A549 (cell line): ENCODE measurements at regions not wholly inside any gene's neighbourhood (a gene's known extent, or its start where the extent isn't known, plus 50 kb on each side); places are given as distances from the start of the nearest gene placed in this dataset.

Experiments
- ATAC-seq, 2 experiments: fragments of 200-7000 bp in 1 of 2; fragments of >200 bp in 1 of 2; cut with Nextera tagmentation in 1 of 2; cut with Tn5 transposase in 1 of 2; 3 replicates each; pipeline versions ENCODE4 v1.8.0 to v1.9.1; 2018 to 2020; ENCODE audit warnings: mild to moderate bottlenecking in 1 of 2, moderate library complexity in 1 of 2
- CTCF ChIA-PET: fragments of 300-600 bp; sonication (Branson Sonifier 250); formaldehyde crosslinking; extraction: SDS; loops from one replicate; lab custom pipeline; 2021; ENCODE audit warnings: antibody characterized with exemption, inconsistent platforms; lab: Yijun Ruan, JAX
- POLR2A ChIA-PET: fragments of 350-600 bp; formaldehyde crosslinking; extraction: SDS; loops from one replicate; lab custom pipeline; 2021; ENCODE audit warnings: antibody characterized with exemption, inconsistent platforms; lab: Yijun Ruan, JAX
- DNase-seq, 2 experiments: peaks; one replicate each; pipeline versions ENCODE4 v3.0.0 to v3.0.0-alpha.2; 2011 to 2016; ENCODE audit warnings: low read depth in 1 of 2, low spot score in 1 of 2
- FAIRE-seq: peaks from 2 replicates; lab custom pipeline; 2011; peaks lifted over from hg19 to GRCh38; lab: Jason Lieb, UNC
- H3K27ac ChIP-seq, 2 experiments: fragments of >200 bp; sonication (Bioruptor Twin); formaldehyde crosslinking; 3 replicates each; pipeline ENCODE4 v1.5.1; 2016 to 2017
- H3K4me1 ChIP-seq: fragments of >200 bp; sonication (Bioruptor Twin); formaldehyde crosslinking; 3 replicates; pipeline ENCODE4 v1.6.1; 2016
- H3K4me2 ChIP-seq: fragments of >200 bp; sonication (Bioruptor Twin); formaldehyde crosslinking; 3 replicates; pipeline ENCODE4 v1.6.1; 2016
- H3K4me3 ChIP-seq: fragments of >200 bp; sonication (Bioruptor Twin); formaldehyde crosslinking; 3 replicates; pipeline ENCODE4 v1.5.1; 2016
- H3K9me3 ChIP-seq: fragments of >200 bp; sonication (Bioruptor Twin); formaldehyde crosslinking; 3 replicates; pipeline ENCODE4 v1.6.1; 2016
- ATOH8 ChIP-seq: fragments of 250-450 bp; sonication (Bioruptor Pico); IDR thresholded peaks from 2 replicates; pipeline ENCODE4 v1.5.0; 2020; ENCODE audit warnings: low read depth, mild to moderate bottlenecking, moderate library complexity
- CHD2 ChIP-seq: fragments of 150-350 bp; IDR thresholded peaks from 2 replicates; pipeline ENCODE4 v1.6.1; 2014; ENCODE audit warnings: low read length; ENCODE audit not compliant: partially characterized antibody
- CHD4 ChIP-seq: fragments of 200-600 bp; sonication (generic); IDR thresholded peaks from 2 replicates; pipeline ENCODE4 v1.6.1; 2016; ENCODE audit warnings: antibody characterized with exemption, mild to moderate bottlenecking, borderline replicate concordance
- ELK1 ChIP-seq: fragments of 150-350 bp; IDR thresholded peaks from 2 replicates; pipeline ENCODE4 v1.6.1; 2014; ENCODE audit warnings: low read depth, mild to moderate bottlenecking, low read length
- EP300 ChIP-seq, 2 experiments: fragments of >200 bp; sonication (Bioruptor Twin); formaldehyde crosslinking; IDR thresholded peaks; 2 replicates in 1 of 2; 3 replicates in 1 of 2; pipeline ENCODE4 v1.6.1; 2016 to 2017
- FOSL2 ChIP-seq, 2 experiments: fragments of 450-650 bp in 1 of 2; fragments of >200 bp in 1 of 2; sonication (Bioruptor Twin) in 1 of 2; formaldehyde crosslinking; IDR thresholded peaks; 2 replicates each; pipeline versions ENCODE4 v1.5.0 to v1.6.1; 2016 to 2020; ENCODE audit warnings: mild to moderate bottlenecking in 1 of 2, moderate library complexity in 1 of 2
- HOXB13 ChIP-seq: fragments of 250-450 bp; sonication (Bioruptor Pico); IDR thresholded peaks from 2 replicates; pipeline ENCODE4 v1.5.0; 2020; ENCODE audit warnings: low read depth, mild to moderate bottlenecking, moderate library complexity
- HOXB5 ChIP-seq: fragments of 250-450 bp; sonication (Bioruptor Pico); IDR thresholded peaks from 2 replicates; pipeline ENCODE4 v1.5.0; 2020; ENCODE audit warnings: mild to moderate bottlenecking, moderate library complexity
- KDM5A ChIP-seq: fragments of 200-600 bp; sonication (generic); IDR thresholded peaks from 2 replicates; pipeline ENCODE4 v1.6.1; 2016; ENCODE audit warnings: antibody characterized with exemption, mild to moderate bottlenecking
- MAFK ChIP-seq: fragments of 450-650 bp; IDR thresholded peaks from 2 replicates; pipeline ENCODE4 v1.6.1; 2014; ENCODE audit not compliant: partially characterized antibody
- MAX ChIP-seq: IDR thresholded peaks from 2 replicates; pipeline ENCODE4 v1.6.1; 2012
- MAZ ChIP-seq: fragments of 150-350 bp; IDR thresholded peaks from 2 replicates; pipeline ENCODE4 v1.6.1; 2014; ENCODE audit warnings: antibody characterized with exemption, low read depth, low read length, borderline replicate concordance
- MYC ChIP-seq: IDR thresholded peaks from 2 replicates; pipeline ENCODE4 v1.6.1; 2012; ENCODE audit warnings: mild to moderate bottlenecking, inconsistent platforms, low read length, improper control_type of control experiment, borderline replicate concordance
- NFE2L2 ChIP-seq: fragments of 150-350 bp; conservative IDR thresholded peaks from 2 replicates; pipeline ENCODE4 v1.6.1; 2014; ENCODE audit warnings: low read length
- NPAS2 ChIP-seq: fragments of 250-450 bp; sonication (Bioruptor Pico); IDR thresholded peaks from 2 replicates; pipeline ENCODE4 v1.8.0; 2022; ENCODE audit warnings: mild to moderate bottlenecking, moderate library complexity, borderline replicate concordance
- NR3C1 ChIP-seq: fragments of >200 bp; sonication (Bioruptor Twin); formaldehyde crosslinking; IDR thresholded peaks from 3 replicates; pipeline ENCODE4 v1.6.1; 2017
- PHF8 ChIP-seq: fragments of 200-600 bp; sonication (generic); IDR thresholded peaks from 2 replicates; pipeline ENCODE4 v1.6.1; 2016; ENCODE audit warnings: low read depth, mild to moderate bottlenecking, antibody characterized with exemption, moderate library complexity, borderline replicate concordance
- RARB ChIP-seq: fragments of 250-450 bp; sonication (Bioruptor Pico); IDR thresholded peaks from 2 replicates; pipeline ENCODE4 v1.8.0; 2021; ENCODE audit warnings: mild to moderate bottlenecking, moderate library complexity
- RFX5 ChIP-seq: fragments of 450-650 bp; IDR thresholded peaks from 2 replicates; pipeline ENCODE4 v1.7.1; 2014; ENCODE audit warnings: antibody characterized with exemption, mild to moderate bottlenecking, moderate library complexity
- RNF2 ChIP-seq: fragments of 200-600 bp; sonication (generic); IDR thresholded peaks from 2 replicates; pipeline ENCODE4 v1.6.1; 2016; ENCODE audit warnings: low read depth, mild to moderate bottlenecking, antibody characterized with exemption, moderate library complexity, borderline replicate concordance
- TFCP2L1 ChIP-seq: fragments of 250-450 bp; sonication (Bioruptor Pico); IDR thresholded peaks from 2 replicates; pipeline ENCODE4 v1.5.0; 2021; ENCODE audit warnings: mild to moderate bottlenecking
- TP53 ChIP-seq: fragments of 250-450 bp; sonication (Bioruptor Pico); IDR thresholded peaks from 2 replicates; pipeline ENCODE4 v1.5.0; 2021; ENCODE audit warnings: mild to moderate bottlenecking, moderate library complexity
- USF2 ChIP-seq: fragments of 450-650 bp; IDR thresholded peaks from 2 replicates; pipeline ENCODE4 v1.6.1; 2014; ENCODE audit warnings: antibody characterized with exemption
- ZNF302 ChIP-seq: fragments of 250-450 bp; sonication (Bioruptor Pico); IDR thresholded peaks from 2 replicates; pipeline ENCODE4 v1.9.0; 2021; ENCODE audit warnings: inconsistent platforms, mild to moderate bottlenecking, moderate library complexity
- WGBS: methylation state at CpG from one replicate; pipeline ENCODE4 v1.1.6; 2017; ENCODE audit errors: missing lambda C conversion rate; 5-methylcytosine and 5-hydroxymethylcytosine counted together

GRCh38 chr5:60417500-60418181, 282.3 kb downstream of the DEPDC1B start:
- 46% methylated on average over 3 of the region's 3 CpGs for WGBS
- no peak for FAIRE-seq
- ATAC-seq = no peak
- Histone ChIP-seq H3K4me2 (no peak overlapping the region), H3K27ac (no peak overlapping the region), H3K4me1 (no peaks in the 10 kb centered on the region), H3K4me3 (no peak overlapping the region), H3K9me3 (peaks cover 10% of the 10 kb centered on the region; the same call in 2 of the 3 replicates)
- no peak for DNase-seq
- TF ChIP-seq HOXB5 (CRISPR knock-in tag) (no peak), ZNF302 (CRISPR knock-in tag) (no peak), EP300 (IDR thresholded peaks at IDR 0.05) (no peak), NR3C1 (no peak), PHF8 (no peak), TFCP2L1 (no peak), RARB (CRISPR knock-in tag) (no peak), ATOH8 (CRISPR knock-in tag) (no peak), MAFK (no peak), MAZ (no peak), ELK1 (no peak)
- ChIA-PET POLR2A (no interaction called here), CTCF (no interaction called here)

- peaks cover 6% of the 10 kb centered on the region; the same call in 1 of the 3 replicates for H3K9me3 ChIP-seq
- FAIRE-seq (no peak), DNase-seq (no peak), ATAC-seq (no peak)
- H3K27ac ChIP-seq = no peak overlapping the region
- POLR2A ChIA-PET = no interaction called here
- H3K4me2 ChIP-seq = no peak overlapping the region
- TF ChIP-seq USF2 (no peak), NPAS2 (no peak), TP53 (CRISPR knock-in tag) (no peak), CHD4 (no peak), NFE2L2 (no peak), KDM5A (no peak), MAX (no peak), MAFK (no peak), FOSL2 (IDR thresholded peaks at IDR 0.05) (no peak), FOSL2 (CRISPR knock-in tag; IDR thresholded peaks at IDR 0.05) (no peak), RFX5 (no peak), RNF2 (no peak), PHF8 (no peak), CHD2 (no peak), MYC (no peak), HOXB13 (CRISPR knock-in tag) (no peak)
- H3K4me3 ChIP-seq = no peak overlapping the region
- 96% methylated on average over 8 of the region's 23 CpGs for WGBS
- CTCF ChIA-PET = no interaction called here
- H3K4me1 ChIP-seq = peaks cover 2% of the 10 kb centered on the region; the same call in 1 of the 3 replicates
These were observed 284.5 kb downstream of the DEPDC1B start for GRCh38 chr5:60415443-60415842.
